ENCODE measurements at regions not wholly inside any gene's neighbourhood (a gene's known extent, or its start where the extent isn't known, plus 50 kb on each side); places are given as distances from the start of the nearest gene placed in this dataset.

GRCh38 chr2:118762290-118762689 lies 85.2 kb downstream of the EN1 start:
- no peak for TF ChIP-seq POLR2A (IDR thresholded peaks at IDR 0.05)
- TF ChIP-seq CTCF (IDR thresholded peaks at IDR 0.05), result no peak

All from ovary (tissue), 3 donors.